T1000 (cell line): ENCODE measurements at regions not wholly inside any gene's neighbourhood (a gene's known extent, or its start where the extent isn't known, plus 50 kb on each side); places are given as distances from the start of the nearest gene placed in this dataset.

Source experiments
- DNase-seq: peaks from one replicate; lab custom pipeline; 2025; ENCODE audit warnings: mixed read lengths; lab: John Stamatoyannopoulos, UW

GRCh38 chr1:30033256-30034104, 689.9 kb downstream of the MATN1 start:
- DNase-seq = no peak

DNA sequence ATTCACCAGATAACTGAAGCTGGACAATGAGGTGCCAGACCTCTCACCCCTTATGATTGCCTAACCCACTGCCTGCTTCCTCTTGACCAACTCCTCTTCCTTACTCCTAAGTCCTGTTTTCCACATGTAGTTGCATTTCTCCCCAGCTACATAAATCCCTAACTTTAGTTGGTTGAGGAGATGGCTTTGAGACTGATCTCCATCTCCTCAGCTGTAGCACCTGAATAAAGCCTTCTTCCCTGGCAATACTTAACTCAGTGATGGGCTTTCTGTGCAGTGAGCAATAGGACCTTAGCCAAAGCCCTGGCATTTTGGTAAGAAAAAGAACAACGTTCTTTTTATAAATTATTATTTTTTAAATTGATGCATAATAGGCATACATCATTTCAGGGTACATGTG, 691.1 kb downstream of the MATN1 start:
- no peak for DNase-seq

DNA sequence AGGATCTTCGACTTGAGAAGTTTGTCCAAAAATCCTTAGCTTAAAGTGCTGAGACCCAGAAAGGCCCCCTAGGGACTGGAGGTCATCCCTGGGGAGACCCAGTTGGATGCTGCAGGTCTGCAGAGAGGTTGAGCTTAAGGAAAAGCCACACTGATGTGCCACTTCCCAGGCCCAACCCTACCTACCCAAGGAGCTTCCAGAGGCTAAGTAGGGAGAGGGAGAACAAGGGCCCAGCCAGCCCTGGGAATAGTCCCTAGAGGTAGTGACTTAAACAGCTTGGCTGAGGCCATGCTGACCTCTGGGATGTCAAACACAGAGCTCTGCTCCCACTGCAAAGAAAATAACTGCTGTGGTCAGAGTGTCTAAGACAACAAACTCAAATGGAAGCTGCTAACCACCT, 693.7 kb downstream of the MATN1 start:
- DNase-seq = no peak

DNA sequence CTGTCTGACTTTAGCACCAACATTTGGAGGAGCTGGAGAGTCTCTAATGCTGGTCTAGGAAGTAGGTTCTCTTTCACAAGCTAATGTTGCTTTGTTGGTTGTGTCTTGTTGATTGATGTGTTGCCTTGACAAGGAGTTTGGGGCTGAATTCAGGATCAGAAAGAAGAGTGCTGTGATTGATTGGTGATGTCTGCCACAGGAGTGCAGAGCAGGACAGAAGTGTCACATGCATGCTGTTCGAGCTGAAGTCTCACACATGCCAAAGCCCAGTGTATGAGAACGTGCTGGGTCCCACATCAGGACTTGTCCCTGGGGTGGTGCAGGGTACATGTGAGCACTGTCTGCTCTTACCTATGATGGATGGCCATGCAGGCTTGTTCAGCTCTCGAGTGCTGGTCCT, 694.4 kb downstream of the MATN1 start:
- no peak for DNase-seq

- DNase-seq = no peak
These were observed 695.1 kb downstream of the MATN1 start for GRCh38 chr1:30028283-30028682.

DNA sequence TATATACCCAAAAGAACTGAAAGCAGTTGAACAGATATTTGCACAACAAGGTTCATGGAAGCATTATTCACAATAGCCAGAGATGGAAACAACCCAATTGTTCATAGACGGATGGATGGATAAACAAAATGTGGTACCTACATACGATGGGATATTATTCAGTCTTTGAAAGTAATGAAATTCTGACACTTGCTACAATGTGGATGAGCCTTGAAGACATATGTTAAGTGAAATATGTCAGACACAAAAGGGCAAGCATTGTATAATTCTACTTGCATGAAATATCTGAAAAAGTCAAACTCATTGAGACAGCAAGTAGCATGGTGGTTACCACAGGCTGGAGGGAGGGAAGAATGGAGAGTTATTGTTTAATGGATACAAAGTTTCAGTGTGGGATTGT, 696.1 kb downstream of the MATN1 start:
- DNase-seq = no peak

DNA sequence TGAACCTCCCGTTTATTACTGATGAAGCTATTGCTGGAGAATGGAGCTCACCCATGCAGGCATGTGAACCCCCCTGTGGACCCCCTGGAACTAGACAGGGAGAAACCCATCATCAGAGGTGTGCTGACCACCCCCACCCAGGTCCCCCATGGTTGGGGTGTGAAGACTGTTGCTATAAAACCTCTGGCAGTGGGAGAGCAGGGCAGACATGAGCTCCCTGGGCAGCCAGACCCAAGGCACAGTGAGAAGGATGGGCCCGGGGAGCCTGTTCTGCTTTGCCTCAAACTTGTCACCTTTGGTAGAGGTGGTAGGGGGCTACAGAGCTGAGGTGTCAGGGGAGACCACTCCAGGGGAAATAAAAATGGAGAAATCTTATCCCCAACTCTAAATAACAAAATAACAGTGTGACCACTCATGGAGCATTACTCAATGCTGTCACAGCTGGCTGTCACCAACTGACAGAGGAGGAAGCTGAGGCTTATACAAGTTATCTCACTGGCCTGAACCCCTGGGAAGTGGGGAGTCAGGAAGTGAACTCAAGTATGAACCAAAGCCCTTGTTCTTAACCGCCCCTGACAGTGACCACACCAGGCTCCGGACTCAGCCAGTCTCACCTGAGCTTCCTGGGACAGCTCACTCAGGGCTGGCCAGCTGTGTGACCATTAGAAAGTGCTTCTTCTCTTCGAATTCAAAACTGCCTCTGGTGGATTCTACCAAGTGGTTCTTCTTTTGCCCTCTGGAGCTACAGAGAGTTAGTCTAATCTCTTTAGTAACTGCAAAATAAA, 698.8 kb downstream of the MATN1 start:
- DNase-seq = no peak

GRCh38 chr1:30023339-30024022, 699.9 kb downstream of the MATN1 start:
- DNase-seq = no peak

- DNase-seq = no peak
These were observed 709.4 kb downstream of the MATN1 start for GRCh38 chr1:30014031-30014430.

DNA sequence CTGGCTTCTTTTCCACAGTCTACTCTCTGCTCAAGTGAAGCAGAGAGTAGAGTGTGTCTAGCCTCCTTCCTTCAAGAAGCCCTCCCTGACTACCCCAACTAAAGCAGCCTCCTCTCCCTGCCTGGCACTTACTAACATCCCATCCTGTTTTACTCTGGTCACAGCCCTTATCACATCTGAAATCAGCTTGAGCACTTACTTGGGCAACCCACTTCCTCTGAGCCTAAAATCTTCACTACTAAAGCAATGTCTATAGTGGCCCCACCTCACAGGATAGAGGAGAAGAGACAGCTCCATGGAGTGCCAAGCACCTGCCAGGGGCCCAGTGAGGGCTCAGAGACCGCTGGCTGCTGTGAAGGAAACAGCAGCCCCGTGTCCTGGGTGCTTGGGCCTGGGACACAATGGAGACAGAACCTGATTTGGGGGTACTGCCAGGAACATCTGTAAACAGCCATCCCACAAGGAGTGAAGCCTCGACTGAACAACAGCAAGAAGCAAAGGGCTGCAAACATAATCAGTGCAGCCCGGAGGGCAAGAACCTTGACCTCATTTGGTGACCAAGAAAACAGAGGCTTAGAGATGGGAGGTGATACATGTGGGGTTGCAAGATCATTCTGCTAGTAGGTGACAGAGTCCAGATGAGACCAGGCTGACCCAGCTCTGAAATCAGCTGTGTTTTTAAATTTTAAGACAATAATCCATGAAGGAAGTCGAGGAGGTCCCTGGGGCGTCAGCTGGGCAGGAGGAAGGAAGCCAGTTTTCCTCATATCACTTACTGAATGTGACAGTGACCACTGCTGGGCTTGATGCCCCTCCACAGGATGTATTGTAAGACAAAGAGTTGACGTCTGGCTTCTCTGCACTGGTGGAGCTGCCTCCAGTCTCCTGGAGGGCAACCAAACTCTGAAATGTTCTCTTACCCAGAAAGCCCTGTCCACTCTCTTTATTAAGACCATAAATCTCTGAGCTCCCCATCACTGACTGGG, 710.6 kb downstream of the MATN1 start:
- DNase-seq = no peak

GRCh38 chr1:30011970-30012369, 711.4 kb downstream of the MATN1 start:
- no peak for DNase-seq

DNA sequence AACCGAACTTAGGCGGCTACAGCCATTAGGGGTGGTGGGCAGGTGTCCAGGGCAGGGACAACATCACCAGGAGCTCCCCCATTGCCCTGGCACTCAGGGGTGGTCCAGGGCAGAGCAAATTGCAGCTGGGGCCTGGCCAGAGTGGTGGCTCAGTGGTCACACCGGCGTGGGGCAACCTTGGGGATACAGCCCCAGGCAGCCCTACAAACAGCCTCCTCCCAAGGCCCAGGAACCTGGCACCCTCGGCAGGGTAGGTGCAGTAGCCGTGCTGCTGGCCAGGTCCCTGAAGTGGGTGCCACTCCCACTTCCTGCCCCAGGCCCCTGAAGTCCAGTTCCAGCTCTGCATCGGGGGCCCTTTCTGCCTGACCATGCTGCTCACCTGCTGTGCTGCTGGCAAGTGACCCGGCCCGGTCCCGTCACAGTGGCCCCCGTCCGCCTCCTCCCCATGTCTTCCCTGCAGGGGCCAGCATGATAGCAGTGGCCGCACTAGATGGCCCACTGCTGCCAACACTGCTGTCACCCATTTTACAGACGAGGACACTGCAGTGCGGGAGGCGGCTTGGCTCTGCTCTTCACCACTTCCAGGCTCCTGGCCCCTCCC, 712.8 kb downstream of the MATN1 start:
- no peak for DNase-seq

DNA sequence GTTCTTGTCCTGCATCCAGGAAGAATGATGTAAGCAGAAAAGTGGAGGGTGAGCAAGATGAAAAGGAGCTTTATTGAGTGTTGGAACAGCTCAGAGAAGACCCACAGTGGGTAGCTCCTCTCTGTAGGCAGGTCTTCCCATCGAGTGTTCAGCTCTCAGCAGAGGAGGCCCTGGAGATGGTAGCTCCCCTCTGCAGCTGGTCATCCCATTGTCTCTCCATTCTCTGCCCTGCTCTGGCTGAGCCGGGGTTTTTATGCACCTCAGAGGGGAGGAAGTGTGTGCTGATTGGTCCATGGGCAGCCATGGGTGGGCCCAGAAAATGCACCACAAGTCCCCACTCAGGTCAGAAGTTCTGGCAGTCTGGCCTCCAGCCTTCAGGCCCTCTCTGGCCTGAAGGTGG, 713.7 kb downstream of the MATN1 start:
- no peak for DNase-seq

- DNase-seq = no peak
These were observed 714.3 kb downstream of the MATN1 start for GRCh38 chr1:30008998-30009657.

DNA sequence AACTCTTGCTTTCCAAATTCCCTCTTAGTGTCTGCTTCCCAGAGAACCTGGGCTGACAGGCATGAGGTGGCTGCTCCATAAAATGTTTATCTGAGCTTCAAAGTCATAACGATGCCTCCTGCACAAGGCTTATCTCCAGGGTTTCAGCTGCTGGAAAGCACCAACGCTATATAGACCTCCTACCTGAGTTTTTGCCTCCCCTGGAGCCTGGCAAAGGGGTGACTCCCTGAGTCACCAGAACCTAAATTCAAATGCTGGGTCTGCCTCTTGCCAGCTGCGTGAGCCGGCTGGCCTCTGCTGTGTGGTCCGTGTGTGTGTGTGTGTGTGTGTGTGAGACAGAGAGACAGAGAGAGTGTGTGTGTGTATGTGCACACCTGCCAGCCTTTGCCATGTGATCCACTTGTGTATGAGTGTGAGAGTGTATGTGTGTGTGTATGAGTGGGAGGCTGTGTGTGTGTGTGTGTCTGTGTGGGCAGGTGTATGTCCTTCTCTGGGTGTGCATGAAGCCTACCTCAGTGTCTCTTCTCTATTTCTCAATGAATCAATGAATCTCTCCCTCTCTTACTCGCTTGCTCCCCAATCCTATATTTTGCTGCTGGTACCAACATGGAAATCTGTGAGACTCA, 714.9 kb downstream of the MATN1 start:
- no peak for DNase-seq

- DNase-seq = no peak
These were observed 717.3 kb downstream of the MATN1 start for GRCh38 chr1:30005972-30006619.

DNA sequence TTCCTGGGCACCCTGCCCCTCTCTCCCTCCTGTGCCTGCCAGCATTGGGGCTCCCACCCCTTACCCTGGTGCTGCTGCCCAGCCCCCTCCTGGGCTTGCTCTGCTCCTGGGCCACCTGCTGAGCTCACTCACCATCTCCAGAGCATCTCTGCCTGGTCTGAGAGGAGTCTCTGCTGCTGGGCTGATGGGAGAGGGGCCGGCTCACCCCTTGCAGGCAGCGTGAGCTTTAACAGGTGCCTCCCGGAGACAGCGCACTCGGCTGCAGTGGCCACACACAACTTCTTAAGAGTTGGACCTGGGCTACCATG, 721.7 kb downstream of the MATN1 start:
- DNase-seq = no peak

DNA sequence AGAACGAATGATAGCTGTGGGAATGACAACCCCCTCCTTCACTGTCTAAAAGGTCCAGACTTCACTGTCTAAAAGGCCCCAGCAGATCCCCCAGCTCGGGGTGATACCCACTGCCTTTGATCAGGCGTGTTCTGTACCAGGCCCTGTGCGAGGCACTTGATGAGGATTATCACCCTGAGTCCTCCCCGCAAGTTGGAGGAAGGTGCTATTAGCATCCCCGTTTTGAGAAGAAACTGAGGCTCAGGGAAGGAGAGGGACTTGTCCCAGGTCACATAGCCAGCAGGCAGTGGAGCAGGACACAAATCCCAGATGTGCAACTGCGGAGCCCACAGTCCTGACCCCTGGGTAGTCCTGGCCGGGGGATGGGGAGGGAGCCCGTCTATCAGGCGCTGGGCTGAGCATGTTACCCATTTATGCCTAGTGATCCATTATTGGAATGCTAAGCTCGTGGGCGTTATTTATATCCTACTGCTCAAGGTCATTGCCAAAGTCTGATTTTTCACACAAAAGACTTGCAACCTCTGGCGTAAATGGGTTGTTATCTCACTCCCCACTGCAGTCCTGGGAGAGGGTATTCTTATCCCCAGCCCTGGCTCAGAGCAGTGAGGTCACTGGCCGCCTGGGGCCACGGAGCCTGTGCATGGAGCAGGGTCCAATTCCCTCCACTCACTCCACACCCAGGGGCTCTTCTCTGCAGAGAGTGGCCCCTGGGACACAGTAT, 722.2 kb downstream of the MATN1 start:
- DNase-seq = no peak

- no peak for DNase-seq
These were observed 723.1 kb downstream of the MATN1 start for GRCh38 chr1:30000266-30000665.
